Stimulated activated effector memory CD8-positive, alpha-beta T cell treated with anti-CD3 and anti-CD28 coated beads, Interleukin-12 subunit alpha, Interleukin-12 subunit beta, amount 100 ng/mL, for 72 hours (primary cell): ENCODE measurements at regions not wholly inside any gene's neighbourhood (a gene's known extent, or its start where the extent isn't known, plus 50 kb on each side); places are given as distances from the start of the nearest gene placed in this dataset.

ENCODE experiments used
- ATAC-seq: fragments of 150-1000 bp; cut with Tn5 transposase; 2 replicates; pipeline ENCODE4 v1.10.0; 2021
- DNase-seq, 2 donors: peaks; one replicate each; pipeline ENCODE4 v3.0.0; 2021 to 2022; ENCODE audit warnings: low spot score in 2 of 2
- H3K27ac Mint-ChIP-seq: one replicate; pipeline ENCODE4 v1.8.0; 2022; ENCODE audit warnings: mild to moderate bottlenecking, mixed read lengths
- H3K36me3 Mint-ChIP-seq: one replicate; pipeline ENCODE4 v1.8.0; 2022; ENCODE audit warnings: mild to moderate bottlenecking, mixed read lengths
- H3K4me1 Mint-ChIP-seq: one replicate; pipeline ENCODE4 v1.8.0; 2022; ENCODE audit warnings: mixed read lengths
- H3K4me3 Mint-ChIP-seq: one replicate; pipeline ENCODE4 v1.8.0; 2022; ENCODE audit warnings: mild to moderate bottlenecking, mixed read lengths
- H3K9me3 Mint-ChIP-seq: one replicate; pipeline ENCODE4 v1.8.0; 2022; ENCODE audit warnings: mixed read lengths

DNA sequence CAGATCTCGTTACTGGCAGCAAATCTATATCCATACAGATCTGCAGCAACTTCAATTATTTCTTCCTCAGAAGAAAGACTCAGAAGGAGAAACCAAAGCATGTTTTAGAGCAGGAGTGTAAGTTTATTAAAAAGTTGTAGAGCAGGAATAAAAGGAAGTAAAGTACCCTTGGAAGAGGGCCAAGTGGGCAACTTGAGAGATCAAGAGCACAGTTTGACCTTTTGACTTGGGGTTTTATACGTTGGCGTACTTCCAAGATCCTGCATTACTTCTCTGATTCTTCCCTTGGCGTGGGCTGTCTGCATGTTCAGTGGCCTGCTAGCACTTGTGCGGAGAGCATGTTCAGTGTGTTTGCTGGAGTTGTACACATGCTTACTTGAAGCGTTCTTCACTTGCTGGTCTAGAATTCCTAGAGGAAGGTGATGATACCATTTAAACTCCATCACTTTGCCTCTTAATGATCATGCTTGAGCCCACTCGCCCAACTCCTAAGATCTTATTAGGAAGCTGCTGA, 1114.7 kb upstream of the PABPC4L start:
- DNase-seq (no peak), ATAC-seq (no peak)
- no peak overlapping the region for H3K4me3 Mint-ChIP-seq
- H3K9me3 Mint-ChIP-seq = peaks cover 35% of the 10 kb centered on the region
- H3K27ac Mint-ChIP-seq = no peak overlapping the region
- no peaks in the 10 kb centered on the region for H3K36me3 Mint-ChIP-seq
- H3K4me1 Mint-ChIP-seq = no peaks in the 10 kb centered on the region

DNA sequence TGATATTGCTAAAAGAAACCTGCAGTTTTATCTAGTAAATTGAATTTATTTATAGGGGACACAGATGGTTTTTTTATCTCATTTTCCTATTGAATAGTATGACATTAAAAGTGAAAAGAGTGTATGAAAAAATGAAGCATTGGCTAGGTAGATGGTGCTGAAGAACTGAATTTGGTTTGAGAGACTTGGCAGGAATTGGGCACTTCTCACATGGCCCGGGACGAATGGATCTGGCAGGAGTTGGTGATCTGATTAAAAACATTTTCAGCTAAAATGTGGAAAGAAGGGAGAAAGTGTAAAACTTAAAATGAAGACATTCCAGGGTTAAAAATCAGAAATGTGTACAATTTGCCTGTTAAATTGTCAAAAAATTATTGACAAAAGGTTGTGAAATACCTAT, 1088.5 kb upstream of the PABPC4L start:
- ATAC-seq = no peak
- no peak for DNase-seq
- Mint-ChIP-seq H3K27ac (no peak overlapping the region), H3K36me3 (no peaks in the 10 kb centered on the region), H3K4me3 (no peak overlapping the region), H3K9me3 (peaks cover 10% of the 10 kb centered on the region), H3K4me1 (no peaks in the 10 kb centered on the region)

- H3K27ac Mint-ChIP-seq = no peak overlapping the region
- ATAC-seq = no peak
- no peaks in the 10 kb centered on the region for H3K4me1 Mint-ChIP-seq
- DNase-seq = no peak
- no peaks in the 10 kb centered on the region for H3K36me3 Mint-ChIP-seq
- peaks cover 12% of the 10 kb centered on the region for H3K9me3 Mint-ChIP-seq
- no peak overlapping the region for H3K4me3 Mint-ChIP-seq
Measured at GRCh38 chr4:135283934-135284333, 1082.3 kb upstream of the PABPC4L start.

GRCh38 chr4:135282676-135283075, 1081.1 kb upstream of the PABPC4L start:
- H3K4me3 Mint-ChIP-seq = no peak overlapping the region
- no peaks in the 10 kb centered on the region for H3K4me1 Mint-ChIP-seq
- H3K36me3 Mint-ChIP-seq = no peaks in the 10 kb centered on the region
- H3K27ac Mint-ChIP-seq = no peak overlapping the region
- DNase-seq (no peak), ATAC-seq (no peak)
- peaks cover 19% of the 10 kb centered on the region for H3K9me3 Mint-ChIP-seq

- no peaks in the 10 kb centered on the region for H3K36me3 Mint-ChIP-seq
- H3K27ac Mint-ChIP-seq = no peak overlapping the region
- ATAC-seq (no peak), DNase-seq (no peak)
- H3K4me1 Mint-ChIP-seq = no peaks in the 10 kb centered on the region
- H3K4me3 Mint-ChIP-seq = no peak overlapping the region
- peaks cover 19% of the 10 kb centered on the region for H3K9me3 Mint-ChIP-seq
Measured at GRCh38 chr4:135281230-135281629, 1079.6 kb upstream of the PABPC4L start.

DNA sequence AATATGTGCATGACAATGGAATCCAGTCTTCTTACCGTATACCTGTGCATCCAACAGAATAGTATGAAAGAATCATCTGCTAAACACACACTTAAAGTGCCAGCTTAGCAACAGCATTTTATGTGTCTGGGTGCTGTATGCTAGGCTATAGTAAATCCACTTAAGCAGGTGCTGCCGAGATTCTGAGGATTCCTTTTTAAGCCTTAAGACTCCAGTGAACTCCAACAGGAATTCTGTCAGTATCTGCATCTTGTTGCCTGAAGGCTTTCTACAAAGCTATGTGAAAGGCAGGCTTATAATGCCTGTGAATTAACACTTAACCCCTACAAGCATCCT, 1076.4 kb upstream of the PABPC4L start:
- DNase-seq = no peak
- H3K4me3 Mint-ChIP-seq = no peak overlapping the region
- no peaks in the 10 kb centered on the region for H3K4me1 Mint-ChIP-seq
- peaks cover 11% of the 10 kb centered on the region for H3K9me3 Mint-ChIP-seq
- no peak overlapping the region for H3K27ac Mint-ChIP-seq
- ATAC-seq = no peak
- H3K36me3 Mint-ChIP-seq = no peaks in the 10 kb centered on the region

GRCh38 chr4:135277068-135277979, 1075.7 kb upstream of the PABPC4L start:
- no peak for ATAC-seq
- Mint-ChIP-seq H3K4me3 (no peak overlapping the region), H3K4me1 (no peaks in the 10 kb centered on the region), H3K36me3 (no peaks in the 10 kb centered on the region), H3K27ac (no peak overlapping the region), H3K9me3 (peaks cover 7% of the 10 kb centered on the region)
- DNase-seq = no peak

- H3K9me3 Mint-ChIP-seq = peaks cover 7% of the 10 kb centered on the region
- no peaks in the 10 kb centered on the region for H3K36me3 Mint-ChIP-seq
- no peak overlapping the region for H3K27ac Mint-ChIP-seq
- H3K4me1 Mint-ChIP-seq = no peaks in the 10 kb centered on the region
- H3K4me3 Mint-ChIP-seq = no peak overlapping the region
- DNase-seq (no peak), ATAC-seq (no peak)
Measured at GRCh38 chr4:135274416-135274815, 1072.8 kb upstream of the PABPC4L start.

- Mint-ChIP-seq H3K9me3 (peaks cover 7% of the 10 kb centered on the region), H3K27ac (no peak overlapping the region), H3K4me3 (no peak overlapping the region), H3K4me1 (no peaks in the 10 kb centered on the region), H3K36me3 (no peaks in the 10 kb centered on the region)
- no peak for ATAC-seq
- DNase-seq = no peak
Measured at GRCh38 chr4:135269125-135269890, 1067.7 kb upstream of the PABPC4L start.

DNA sequence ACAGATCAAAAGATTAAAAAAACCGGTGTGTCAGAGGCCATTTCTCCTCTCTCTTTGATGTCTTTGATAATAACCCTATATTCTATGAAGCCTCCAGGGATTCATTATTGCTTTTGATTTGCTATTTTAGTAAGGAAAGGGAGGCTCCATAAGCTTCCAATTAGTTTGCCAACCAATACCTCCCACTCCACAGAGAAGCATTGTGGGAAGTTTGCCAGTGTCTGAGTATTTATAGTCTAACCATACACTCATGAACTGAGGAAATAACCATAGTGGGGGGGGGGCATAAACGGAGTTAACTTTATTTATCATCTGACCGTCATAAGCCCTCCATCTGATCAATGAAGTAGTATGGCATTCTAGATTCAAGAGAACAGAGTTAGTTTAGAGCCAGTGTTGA, 1066.8 kb upstream of the PABPC4L start:
- no peak for ATAC-seq
- H3K9me3 Mint-ChIP-seq = peaks cover 7% of the 10 kb centered on the region
- no peaks in the 10 kb centered on the region for H3K36me3 Mint-ChIP-seq
- H3K4me3 Mint-ChIP-seq = no peak overlapping the region
- DNase-seq = no peak
- no peaks in the 10 kb centered on the region for H3K4me1 Mint-ChIP-seq
- no peak overlapping the region for H3K27ac Mint-ChIP-seq

DNA sequence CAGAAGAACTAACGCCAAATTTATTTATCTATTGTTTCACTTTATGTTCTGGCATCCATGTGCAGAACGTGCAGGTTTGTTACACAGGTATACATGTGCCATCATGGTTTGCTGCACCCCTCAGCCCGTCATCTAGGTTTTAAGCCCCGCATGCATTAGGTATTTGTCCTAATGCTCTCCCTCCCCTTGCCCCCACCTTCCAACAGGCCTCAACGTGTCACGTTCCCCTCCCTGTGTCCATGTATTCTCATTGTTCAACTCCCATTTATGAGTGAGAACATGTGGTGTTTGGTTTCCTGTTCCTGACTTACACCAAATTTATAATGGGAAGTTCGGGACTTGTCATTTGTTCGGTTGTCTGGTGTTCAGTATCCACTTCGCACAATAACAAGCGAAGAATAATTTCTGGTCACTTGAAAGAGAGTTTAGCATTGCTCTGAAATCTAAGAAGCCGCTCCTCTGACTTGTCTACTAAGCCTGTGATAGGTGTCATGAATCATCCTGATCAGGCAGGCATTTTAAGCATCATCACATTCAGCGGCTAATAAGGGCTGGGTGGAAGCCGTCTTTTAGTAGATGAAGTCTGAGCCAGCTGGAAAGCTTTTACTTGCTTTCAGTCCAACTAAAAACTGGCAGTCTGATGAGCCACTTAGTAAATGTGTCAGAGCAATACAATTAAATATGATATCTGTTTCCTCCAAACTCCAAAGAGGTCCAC, 1065.7 kb upstream of the PABPC4L start:
- Mint-ChIP-seq H3K4me3 (no peak overlapping the region), H3K27ac (no peak overlapping the region), H3K4me1 (no peaks in the 10 kb centered on the region), H3K9me3 (peaks cover 8% of the 10 kb centered on the region), H3K36me3 (no peaks in the 10 kb centered on the region)
- DNase-seq (no peak), ATAC-seq (no peak)

DNA sequence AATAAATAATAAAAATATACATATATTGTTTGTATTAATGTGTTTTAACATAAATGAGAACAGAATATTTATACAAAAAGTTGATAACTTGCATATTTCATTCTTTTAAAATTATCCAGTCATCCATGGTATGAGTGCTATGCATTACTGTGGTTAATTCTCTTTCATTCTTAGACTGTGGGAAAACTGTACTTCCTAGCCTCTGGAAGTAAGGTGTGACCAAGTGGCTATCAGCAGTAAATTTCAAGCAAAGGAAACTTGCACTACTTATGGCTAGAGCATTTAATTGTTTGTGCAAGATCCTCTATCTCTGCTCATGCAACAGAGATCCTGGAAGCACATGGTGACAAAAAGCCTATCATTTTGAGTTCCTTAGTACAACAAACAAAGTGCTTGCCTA, 1054.5 kb upstream of the PABPC4L start:
- no peak overlapping the region for H3K4me3 Mint-ChIP-seq
- ATAC-seq = no peak
- H3K27ac Mint-ChIP-seq = no peak overlapping the region

DNA sequence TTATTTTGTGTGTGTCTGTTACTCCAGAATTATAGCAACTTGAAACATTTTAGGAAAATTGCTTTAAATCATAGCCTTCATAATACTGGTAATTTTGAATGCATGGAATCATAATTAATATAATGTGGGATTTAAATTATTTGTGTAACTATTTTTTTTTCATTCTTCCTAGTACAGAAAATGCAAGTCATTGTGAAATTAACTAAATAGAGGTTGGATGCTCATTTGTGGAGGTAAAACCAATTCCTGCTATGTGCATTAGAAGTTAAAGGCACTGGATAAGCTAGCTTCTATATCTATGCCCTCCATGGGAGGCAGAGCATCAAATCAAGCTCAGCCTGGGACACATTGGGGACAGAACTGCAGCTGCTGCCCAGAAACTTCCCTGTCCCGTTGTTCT, 1048.5 kb upstream of the PABPC4L start:
- ATAC-seq (no peak), DNase-seq (no peak)
- H3K4me1 Mint-ChIP-seq = no peaks in the 10 kb centered on the region
- H3K36me3 Mint-ChIP-seq = no peaks in the 10 kb centered on the region
- H3K27ac Mint-ChIP-seq = no peak overlapping the region
- peaks cover 4% of the 10 kb centered on the region for H3K9me3 Mint-ChIP-seq
- no peak overlapping the region for H3K4me3 Mint-ChIP-seq

More for the DNA sequence above, 1054.5 kb upstream of the PABPC4L start:
- no peaks in the 10 kb centered on the region for H3K4me1 Mint-ChIP-seq
- H3K9me3 Mint-ChIP-seq = no peaks in the 10 kb centered on the region
- no peak for DNase-seq
- no peaks in the 10 kb centered on the region for H3K36me3 Mint-ChIP-seq

GRCh38 chr4:135249024-135249423, 1047.4 kb upstream of the PABPC4L start:
- H3K4me3 Mint-ChIP-seq = no peak overlapping the region
- ATAC-seq (no peak), DNase-seq (no peak)
- no peaks in the 10 kb centered on the region for H3K36me3 Mint-ChIP-seq
- no peak overlapping the region for H3K27ac Mint-ChIP-seq
- H3K9me3 Mint-ChIP-seq = peaks cover 4% of the 10 kb centered on the region
- H3K4me1 Mint-ChIP-seq = no peaks in the 10 kb centered on the region

- Mint-ChIP-seq H3K4me3 (no peak overlapping the region), H3K27ac (no peak overlapping the region), H3K36me3 (no peaks in the 10 kb centered on the region), H3K4me1 (no peaks in the 10 kb centered on the region), H3K9me3 (peaks cover 9% of the 10 kb centered on the region)
- ATAC-seq = no peak
- DNase-seq = no peak
Measured at GRCh38 chr4:135244696-135245095, 1043.1 kb upstream of the PABPC4L start.
